ENCODE measurements at regions not wholly inside any gene's neighbourhood (a gene's known extent, or its start where the extent isn't known, plus 50 kb on each side); places are given as distances from the start of the nearest gene placed in this dataset.

DNA sequence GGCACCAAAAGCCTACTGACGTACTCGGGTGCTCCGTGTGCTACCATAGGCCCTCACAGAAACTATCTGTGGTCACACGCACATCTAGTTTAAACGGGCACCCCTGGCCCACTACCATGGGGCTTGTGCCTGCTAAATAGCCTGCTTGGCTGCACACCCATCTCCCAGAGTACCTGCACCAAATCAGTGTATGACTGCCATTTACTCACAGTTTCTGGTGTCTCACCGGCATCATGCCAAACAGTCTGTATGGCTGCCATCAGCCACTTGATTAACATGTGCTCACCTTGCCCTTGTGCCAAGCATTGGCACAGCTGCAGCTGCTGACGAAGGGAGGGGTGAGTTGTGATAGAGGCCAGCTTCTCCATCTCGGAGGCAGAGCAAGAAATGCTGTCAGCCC is 232.7 kb downstream of the IGSF11 start:
- TF ChIP-seq, protein P1, sequence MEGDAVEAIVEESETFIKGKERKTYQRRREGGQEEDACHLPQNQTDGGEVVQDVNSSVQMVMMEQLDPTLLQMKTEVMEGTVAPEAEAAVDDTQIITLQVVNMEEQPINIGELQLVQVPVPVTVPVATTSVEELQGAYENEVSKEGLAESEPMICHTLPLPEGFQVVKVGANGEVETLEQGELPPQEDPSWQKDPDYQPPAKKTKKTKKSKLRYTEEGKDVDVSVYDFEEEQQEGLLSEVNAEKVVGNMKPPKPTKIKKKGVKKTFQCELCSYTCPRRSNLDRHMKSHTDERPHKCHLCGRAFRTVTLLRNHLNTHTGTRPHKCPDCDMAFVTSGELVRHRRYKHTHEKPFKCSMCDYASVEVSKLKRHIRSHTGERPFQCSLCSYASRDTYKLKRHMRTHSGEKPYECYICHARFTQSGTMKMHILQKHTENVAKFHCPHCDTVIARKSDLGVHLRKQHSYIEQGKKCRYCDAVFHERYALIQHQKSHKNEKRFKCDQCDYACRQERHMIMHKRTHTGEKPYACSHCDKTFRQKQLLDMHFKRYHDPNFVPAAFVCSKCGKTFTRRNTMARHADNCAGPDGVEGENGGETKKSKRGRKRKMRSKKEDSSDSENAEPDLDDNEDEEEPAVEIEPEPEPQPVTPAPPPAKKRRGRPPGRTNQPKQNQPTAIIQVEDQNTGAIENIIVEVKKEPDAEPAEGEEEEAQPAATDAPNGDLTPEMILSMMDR (IDR thresholded peaks at IDR 0.05), result no peak
- no peak for TF ChIP-seq POLR2A (IDR thresholded peaks at IDR 0.05)

Measured in Peyer's patch (tissue), 4 donors.